T-cell (primary cell): ENCODE measurements at regions not wholly inside any gene's neighbourhood (a gene's known extent, or its start where the extent isn't known, plus 50 kb on each side); places are given as distances from the start of the nearest gene placed in this dataset.

Experiments
- ATAC-seq, 4 experiments: fragments of 200-7000 bp in 3 of 4; fragments of 150-1000 bp in 1 of 4; cut with Tn5 transposase; replicated peaks in 1 of 4; 1 replicate in 3 of 4; 2 replicates in 1 of 4; pipeline ENCODE4 v1.10.0; 2021; ENCODE audit warnings: moderate library complexity in 3 of 4, mild to moderate bottlenecking in 2 of 4, moderate number of reproducible peaks in 1 of 4
- CTCF ChIA-PET, 2 donors: fragments of 300-600 bp; sonication (Branson Sonifier 250); formaldehyde crosslinking; loops; one replicate each; lab custom pipeline; 2022; ENCODE audit warnings: antibody characterized with exemption in 2 of 2; lab: Charles Lee
- POLR2A ChIA-PET, 2 donors: fragments of 300-600 bp; sonication (Branson Sonifier 250); formaldehyde crosslinking; loops; one replicate each; lab custom pipeline; 2022; ENCODE audit warnings: antibody characterized with exemption in 2 of 2; lab: Charles Lee
- DNase-seq, 35 experiments: peaks; one replicate each; pipeline versions ENCODE4 v3.0.0 to v3.0.0-alpha.2; 2013 to 2023
- H3K27ac ChIP-seq: one replicate; pipeline ENCODE4 v1.5.1; 2013; ENCODE audit warnings: low read length
- H3K27me3 ChIP-seq, 2 experiments: replicated peaks in 1 of 2; 1 replicate in 1 of 2; 2 replicates in 1 of 2; pipeline versions ENCODE4 v1.6.1 to v1.7.0; 2013; ENCODE audit warnings: low read length in 1 of 2, mixed read lengths in 1 of 2; ENCODE audit not compliant: control insufficient read depth in 2 of 2, insufficient read depth in 2 of 2; ENCODE audit errors: extremely low read depth in 1 of 2
- H3K36me3 ChIP-seq, 2 donors: 1 replicate in 1 of 2; 2 replicates in 1 of 2; pipeline versions ENCODE4 v1.6.1 to v1.7.0; 2013; ENCODE audit warnings: low read length in 1 of 2; ENCODE audit not compliant: control insufficient read depth in 2 of 2, insufficient read depth in 1 of 2; ENCODE audit errors: extremely low read depth in 1 of 2
- H3K4me1 ChIP-seq, 2 experiments: 1 replicate in 1 of 2; 2 replicates in 1 of 2; pipeline versions ENCODE4 v1.6.1 to v1.7.0; 2013; ENCODE audit warnings: low read length in 2 of 2, mixed read lengths in 1 of 2; ENCODE audit not compliant: insufficient read depth in 2 of 2, control insufficient read depth in 1 of 2; ENCODE audit errors: extremely low read depth in 1 of 2
- H3K4me3 ChIP-seq, 2 donors: 1 replicate in 1 of 2; 2 replicates in 1 of 2; pipeline versions ENCODE4 v1.5.1 to v1.7.0; 2013; ENCODE audit warnings: mild to moderate bottlenecking in 2 of 2, low read length in 1 of 2, moderate library complexity in 1 of 2; ENCODE audit not compliant: control insufficient read depth in 1 of 2; ENCODE audit errors: extremely low read depth in 1 of 2
- H3K9me3 ChIP-seq: 2 replicates; pipeline ENCODE4 v1.7.0; 2013
- H3K27ac Mint-ChIP-seq, 2 donors: one replicate each; pipeline ENCODE4 v1.8.0; 2020 to 2021; ENCODE audit warnings: mild to moderate bottlenecking in 2 of 2, mixed read lengths in 2 of 2
- H3K27me3 Mint-ChIP-seq, 2 donors: one replicate each; pipeline ENCODE4 v1.8.0; 2021 to 2022; ENCODE audit warnings: mixed read lengths in 2 of 2
- H3K36me3 Mint-ChIP-seq: one replicate; pipeline ENCODE4 v1.8.0; 2021; ENCODE audit warnings: mixed read lengths
- H3K4me1 Mint-ChIP-seq, 3 donors: one replicate each; pipeline ENCODE4 v1.8.0; 2020 to 2022; ENCODE audit warnings: mixed read lengths in 3 of 3, mild to moderate bottlenecking in 1 of 3
- H3K4me3 Mint-ChIP-seq, 3 donors: one replicate each; pipeline ENCODE4 v1.8.0; 2020 to 2022; ENCODE audit warnings: mild to moderate bottlenecking in 3 of 3, mixed read lengths in 3 of 3, moderate library complexity in 3 of 3
- H3K9me3 Mint-ChIP-seq, 3 donors: one replicate each; pipeline ENCODE4 v1.8.0; 2020 to 2022; ENCODE audit warnings: mixed read lengths in 3 of 3
- WGBS: methylation state at CpG from one replicate; pipeline ENCODE4 v1.1.5; 2013; ENCODE audit warnings: missing lambda C conversion rate; ENCODE audit not compliant: insufficient coverage; 5-methylcytosine and 5-hydroxymethylcytosine counted together

- no peaks in the 10 kb centered on the region for H3K4me1 ChIP-seq
- Mint-ChIP-seq H3K4me1 (no peaks in the 10 kb centered on the region), H3K36me3 (no peaks in the 10 kb centered on the region), H3K27me3 (no peaks in the 10 kb centered on the region), H3K9me3 (peaks cover 0 to 7% (median 2%) of the 10 kb centered on the region in 3 donors), H3K27ac (no peak overlapping the region), H3K4me3 (no peak overlapping the region)
- H3K27ac ChIP-seq, result no peak overlapping the region
- no peaks in the 10 kb centered on the region for H3K36me3 ChIP-seq
- WGBS, result 88% methylated on average over 1 of the region's 1 CpG
- no peak overlapping the region for H3K4me3 ChIP-seq
- DNase-seq, result no peak
- ATAC-seq, result no peak
- no peaks in the 10 kb centered on the region for H3K9me3 ChIP-seq
- no peaks in the 10 kb centered on the region for H3K27me3 ChIP-seq
- POLR2A ChIA-PET, result no interaction called here
- CTCF ChIA-PET, result no interaction called here
Measured at GRCh38 chr6:114712129-114712662, 369.4 kb upstream of the HS3ST5 start.

DNA sequence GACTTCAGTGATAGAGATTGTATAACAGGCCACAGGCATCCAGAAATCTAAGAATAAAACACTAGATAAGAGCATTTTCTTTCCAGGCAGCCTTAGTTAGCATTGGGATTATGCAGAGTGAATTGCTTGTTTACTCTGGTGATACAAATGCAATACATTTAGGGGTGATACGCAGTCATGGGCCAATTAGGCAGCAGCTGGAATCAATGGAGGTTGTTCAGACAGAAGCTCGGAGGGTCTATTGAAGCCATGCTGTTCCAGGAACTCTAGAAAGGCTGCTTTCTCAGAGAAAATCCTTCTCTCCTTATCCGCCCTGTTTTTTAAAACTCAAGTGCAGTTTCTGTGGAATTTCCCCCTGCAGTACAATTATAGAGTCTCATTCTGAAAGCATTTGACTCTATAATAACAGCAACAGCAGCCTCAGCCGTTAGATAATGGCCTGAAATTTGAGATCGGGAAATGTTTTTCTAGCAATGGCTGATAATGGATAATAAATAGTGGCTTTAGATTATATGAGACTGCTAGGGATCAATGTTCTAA lies 364.3 kb upstream of the HS3ST5 start:
- Mint-ChIP-seq H3K9me3 (peaks cover 0 to 4% (median 3%) of the 10 kb centered on the region in 3 donors), H3K4me1 (no peaks in the 10 kb centered on the region), H3K27me3 (no peaks in the 10 kb centered on the region), H3K27ac (no peak overlapping the region), H3K4me3 (no peak overlapping the region), H3K36me3 (no peaks in the 10 kb centered on the region)
- H3K4me3 ChIP-seq, result no peak overlapping the region
- ChIA-PET POLR2A (no interaction called here), CTCF (no interaction called here)
- no peak for DNase-seq
- H3K27me3 ChIP-seq, result no peaks in the 10 kb centered on the region
- no peaks in the 10 kb centered on the region for H3K9me3 ChIP-seq
- H3K27ac ChIP-seq, result no peak overlapping the region
- WGBS, result 80% methylated on average over 3 of the region's 5 CpGs
- no peaks in the 10 kb centered on the region for H3K4me1 ChIP-seq
- ATAC-seq, result no peak
- no peaks in the 10 kb centered on the region for H3K36me3 ChIP-seq

DNA sequence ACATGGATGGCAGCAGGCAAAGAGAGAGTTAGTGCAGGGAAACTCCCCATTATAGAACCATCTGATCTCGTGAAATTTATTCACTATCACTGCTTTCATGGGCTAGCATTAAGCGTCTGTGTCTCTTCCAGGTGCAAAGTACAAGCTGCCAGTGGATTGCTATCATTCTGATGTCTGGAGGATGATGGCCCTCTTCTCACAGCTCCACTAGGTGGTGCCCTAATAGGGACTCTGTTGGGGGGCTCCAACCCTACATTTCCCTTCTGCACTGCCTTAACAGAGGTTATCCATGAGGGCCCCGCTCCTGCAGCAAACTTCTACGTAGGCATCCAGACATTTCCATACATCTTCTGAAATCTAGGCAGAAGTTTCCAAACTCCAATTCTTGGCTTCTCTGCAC lies 347.8 kb upstream of the HS3ST5 start:
- CTCF ChIA-PET, result no interaction called here
- H3K27ac Mint-ChIP-seq, result no peak overlapping the region
- 100% methylated on average over 2 of the region's 4 CpGs for WGBS

GRCh38 chr6:114659513-114659912 lies 316.7 kb upstream of the HS3ST5 start:
- ChIA-PET POLR2A (no interaction called here), CTCF (no interaction called here)
- DNase-seq (no peak), ATAC-seq (no peak)
- H3K9me3 Mint-ChIP-seq, result peaks cover 21 to 33% (median 26%) of the 10 kb centered on the region in 3 donors
- 67% methylated on average over 1 of the region's 2 CpGs for WGBS
- H3K4me1 Mint-ChIP-seq, result no peaks in the 10 kb centered on the region
- Histone ChIP-seq H3K36me3 (no peaks in the 10 kb centered on the region), H3K4me3 (no peak overlapping the region), H3K27me3 (no peaks in the 10 kb centered on the region), H3K27ac (no peak overlapping the region), H3K9me3 (no peaks in the 10 kb centered on the region), H3K4me1 (no peaks in the 10 kb centered on the region)
- no peak overlapping the region for H3K27ac Mint-ChIP-seq
- no peak overlapping the region for H3K4me3 Mint-ChIP-seq
- H3K27me3 Mint-ChIP-seq, result no peaks in the 10 kb centered on the region
- no peaks in the 10 kb centered on the region for H3K36me3 Mint-ChIP-seq

More for the DNA sequence above, 347.8 kb upstream of the HS3ST5 start:
- H3K4me1 Mint-ChIP-seq, result no peaks in the 10 kb centered on the region
- no peaks in the 10 kb centered on the region for H3K36me3 Mint-ChIP-seq
- Histone ChIP-seq H3K27me3 (no peaks in the 10 kb centered on the region), H3K27ac (no peak overlapping the region), H3K4me3 (no peak overlapping the region), H3K36me3 (no peaks in the 10 kb centered on the region), H3K4me1 (no peaks in the 10 kb centered on the region), H3K9me3 (no peaks in the 10 kb centered on the region)
- no peak overlapping the region for H3K4me3 Mint-ChIP-seq
- ATAC-seq (no peak), DNase-seq (no peak)
- H3K27me3 Mint-ChIP-seq, result no peaks in the 10 kb centered on the region
- peaks cover 0 to 11% (median 10%) of the 10 kb centered on the region in 3 donors for H3K9me3 Mint-ChIP-seq
- POLR2A ChIA-PET, result no interaction called here

DNA sequence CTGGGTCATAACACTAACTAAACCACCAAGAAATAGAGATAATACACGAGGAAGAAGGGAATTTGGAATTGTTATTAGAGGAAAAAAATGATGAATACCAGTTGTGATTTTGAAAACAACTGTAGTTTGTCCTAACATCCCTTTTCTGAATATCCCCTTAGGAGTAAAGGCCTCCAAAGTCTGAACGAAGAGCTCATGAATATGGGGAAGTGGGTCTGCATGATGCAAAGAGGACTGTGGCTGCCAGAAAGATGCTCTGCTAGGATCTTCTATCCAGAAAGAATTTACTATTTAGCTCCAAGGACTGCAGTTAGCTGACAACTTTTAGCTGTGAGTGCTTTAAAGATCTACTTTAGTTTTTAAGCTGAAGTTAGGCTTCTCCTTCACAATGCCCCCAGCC lies 308.8 kb upstream of the HS3ST5 start:
- no CpG with 5 or more reads among the region's 2 CpGs for WGBS

GRCh38 chr6:114650891-114651290 lies 308.1 kb upstream of the HS3ST5 start:
- H3K4me3 ChIP-seq, result no peak overlapping the region
- no peak overlapping the region for H3K4me3 Mint-ChIP-seq
- H3K4me1 Mint-ChIP-seq, result no peaks in the 10 kb centered on the region
- no peaks in the 10 kb centered on the region for H3K36me3 Mint-ChIP-seq
- 83% methylated on average over 2 of the region's 2 CpGs for WGBS
- no peaks in the 10 kb centered on the region for H3K4me1 ChIP-seq
- CTCF ChIA-PET, result no interaction called here
- ATAC-seq (no peak), DNase-seq (no peak)
- H3K9me3 ChIP-seq, result no peaks in the 10 kb centered on the region
- no peak overlapping the region for H3K27ac Mint-ChIP-seq
- H3K9me3 Mint-ChIP-seq, result peaks cover 5 to 8% (median 6%) of the 10 kb centered on the region in 3 donors
- H3K27me3 ChIP-seq, result no peaks in the 10 kb centered on the region
- H3K36me3 ChIP-seq, result no peaks in the 10 kb centered on the region
- POLR2A ChIA-PET, result no interaction called here
- H3K27me3 Mint-ChIP-seq, result no peaks in the 10 kb centered on the region
- no peak overlapping the region for H3K27ac ChIP-seq

More for the DNA sequence above, 308.8 kb upstream of the HS3ST5 start:
- Mint-ChIP-seq H3K36me3 (no peaks in the 10 kb centered on the region), H3K27me3 (no peaks in the 10 kb centered on the region), H3K27ac (no peak overlapping the region), H3K4me1 (no peaks in the 10 kb centered on the region), H3K4me3 (no peak overlapping the region), H3K9me3 (peaks cover 4 to 6% (median 5%) of the 10 kb centered on the region in 3 donors)
- Histone ChIP-seq H3K36me3 (no peaks in the 10 kb centered on the region), H3K27ac (no peak overlapping the region), H3K4me1 (no peaks in the 10 kb centered on the region), H3K27me3 (no peaks in the 10 kb centered on the region), H3K4me3 (no peak overlapping the region), H3K9me3 (no peaks in the 10 kb centered on the region)
- ATAC-seq (no peak), DNase-seq (no peak)
- CTCF ChIA-PET, result no interaction called here
- POLR2A ChIA-PET, result no interaction called here

GRCh38 chr6:114649298-114649697 lies 306.5 kb upstream of the HS3ST5 start:
- Histone ChIP-seq H3K9me3 (no peaks in the 10 kb centered on the region), H3K36me3 (no peaks in the 10 kb centered on the region), H3K4me1 (no peaks in the 10 kb centered on the region), H3K27me3 (no peaks in the 10 kb centered on the region), H3K27ac (no peak overlapping the region), H3K4me3 (no peak overlapping the region)
- DNase-seq (no peak), ATAC-seq (no peak)
- 100% methylated on average over 1 of the region's 2 CpGs for WGBS
- Mint-ChIP-seq H3K4me1 (no peaks in the 10 kb centered on the region), H3K27ac (no peak overlapping the region), H3K4me3 (no peak overlapping the region), H3K9me3 (peaks cover 6 to 8% (median 8%) of the 10 kb centered on the region in 3 donors), H3K36me3 (no peaks in the 10 kb centered on the region), H3K27me3 (no peaks in the 10 kb centered on the region)
- POLR2A ChIA-PET, result no interaction called here
- CTCF ChIA-PET, result no interaction called here
